HG02884 (cell line): ENCODE measurements at regions not wholly inside any gene's neighbourhood (a gene's known extent, or its start where the extent isn't known, plus 50 kb on each side); places are given as distances from the start of the nearest gene placed in this dataset.

Source experiments
- ATAC-seq: cut with Tn5 transposase; IDR thresholded peaks from one replicate; pipeline ENCODE4 v1.9.1; 2021; ENCODE audit warnings: mild to moderate bottlenecking, moderate library complexity; ENCODE audit not compliant: unreplicated experiment

DNA sequence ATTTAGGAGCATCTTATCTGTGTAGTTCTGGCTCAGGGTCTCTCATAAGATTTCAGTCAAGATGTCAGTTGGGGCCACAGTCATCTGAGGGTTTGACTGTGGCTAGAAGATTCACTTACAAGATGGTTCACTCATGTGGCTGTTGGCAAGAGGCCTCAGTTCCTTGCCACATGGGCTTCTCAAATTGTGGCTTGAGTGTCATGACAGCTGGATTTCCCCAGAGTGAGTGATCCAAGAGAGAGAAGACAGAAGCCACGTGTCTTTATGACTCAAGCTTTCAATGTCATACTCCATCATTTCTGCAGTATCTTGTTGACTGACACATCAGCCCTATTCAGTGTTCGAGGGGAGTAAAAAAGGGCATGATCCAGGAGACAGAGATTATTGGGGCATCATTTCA is 131.3 kb upstream of the AP1S2 start:
- no peak for ATAC-seq

DNA sequence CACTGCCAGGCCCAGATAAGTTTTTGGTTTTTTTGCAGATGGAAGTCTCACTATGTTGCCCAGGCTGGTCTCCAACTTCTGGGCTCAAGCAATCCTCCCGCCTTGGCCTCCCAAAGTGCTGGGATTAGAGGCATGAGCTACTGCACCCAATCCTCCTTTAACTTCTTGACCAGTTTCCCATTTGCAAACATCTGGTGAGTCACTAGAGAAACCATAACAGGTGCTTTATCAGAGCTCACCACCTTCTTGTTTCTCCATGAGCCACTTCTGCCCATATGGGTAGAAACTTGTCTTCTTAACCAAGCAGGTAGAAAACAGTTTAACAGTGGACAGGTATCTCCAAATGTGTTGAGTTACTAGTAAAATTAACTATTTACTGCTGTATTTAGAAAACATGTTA is 128.4 kb upstream of the AP1S2 start:
- no peak for ATAC-seq

DNA sequence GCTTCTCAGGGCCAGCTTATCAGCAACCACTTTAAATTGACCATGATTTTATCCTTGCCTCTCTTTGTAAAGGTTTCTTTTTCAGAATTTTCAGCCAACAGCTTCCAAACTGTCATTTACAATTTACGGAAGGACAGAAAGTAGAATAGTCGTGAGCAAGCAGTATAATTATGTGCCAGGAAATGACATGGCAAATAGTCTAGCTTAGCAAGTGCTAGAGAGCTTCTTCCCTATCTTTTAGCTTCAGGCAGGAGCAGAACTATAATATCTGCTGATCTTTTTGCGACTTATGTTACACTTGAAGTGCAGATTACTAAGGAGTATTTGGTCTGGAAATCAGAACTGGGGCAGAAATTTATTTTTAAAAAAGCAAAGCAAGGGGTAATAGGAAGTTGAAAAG is 123.0 kb upstream of the AP1S2 start:
- no peak for ATAC-seq

DNA sequence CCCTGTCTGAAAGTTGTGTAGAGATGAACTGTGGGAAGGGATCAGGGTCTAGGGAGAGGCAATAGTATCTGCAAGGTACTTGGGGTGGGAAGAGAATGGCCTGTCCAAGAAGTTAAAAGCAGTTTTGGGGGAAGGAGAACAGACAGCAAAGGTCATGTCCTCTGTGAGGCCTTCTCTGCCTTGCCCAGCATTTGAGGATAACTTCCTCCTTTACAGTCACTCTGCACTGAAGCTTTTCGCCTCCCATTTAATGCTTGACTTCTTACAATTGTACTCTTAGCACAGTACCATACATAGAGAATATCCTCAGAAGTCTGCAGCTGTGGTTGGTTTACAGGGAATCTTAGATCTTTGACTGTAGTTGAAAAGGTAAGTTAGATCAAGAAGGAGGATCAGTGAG is 121.8 kb upstream of the AP1S2 start:
- ATAC-seq, result no peak

DNA sequence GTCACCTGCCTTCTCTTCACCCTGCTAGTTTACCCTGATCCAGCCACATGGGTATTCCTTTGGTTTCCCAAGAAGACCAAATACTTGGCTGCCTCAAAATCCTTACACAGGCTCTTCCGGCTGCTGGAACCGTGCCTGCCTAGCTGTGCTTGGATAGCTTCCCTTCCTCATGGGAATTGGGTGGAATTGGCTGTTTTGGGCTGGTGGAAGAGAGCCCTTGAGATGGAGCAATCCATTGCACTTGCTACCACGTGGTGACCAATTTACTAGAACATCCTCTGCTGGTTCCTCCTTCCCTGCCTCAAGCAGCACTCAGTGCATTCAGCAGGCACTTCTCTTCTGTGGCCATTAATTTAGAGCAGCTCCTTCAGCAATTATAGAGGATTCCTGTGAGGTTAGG is 119.3 kb upstream of the AP1S2 start:
- no peak for ATAC-seq

DNA sequence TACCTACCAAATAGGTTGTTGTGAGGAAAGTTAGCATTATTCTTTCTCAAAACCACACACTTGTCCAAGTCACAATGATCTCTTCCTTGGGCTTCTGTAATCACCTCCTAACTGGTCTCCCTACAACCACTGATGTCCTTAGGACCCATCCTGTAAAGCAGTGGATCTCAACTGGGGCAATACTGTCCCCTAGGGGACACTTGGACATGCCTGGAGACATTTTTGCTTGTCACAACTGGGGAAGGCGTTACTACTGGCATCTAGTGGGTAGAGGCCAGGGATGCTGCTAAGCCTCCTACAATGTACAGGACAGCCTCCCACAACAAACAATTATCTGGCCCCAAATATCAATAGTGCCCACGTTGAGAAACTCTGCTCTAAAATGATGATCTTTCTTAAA is 118.7 kb upstream of the AP1S2 start:
- no peak for ATAC-seq

DNA sequence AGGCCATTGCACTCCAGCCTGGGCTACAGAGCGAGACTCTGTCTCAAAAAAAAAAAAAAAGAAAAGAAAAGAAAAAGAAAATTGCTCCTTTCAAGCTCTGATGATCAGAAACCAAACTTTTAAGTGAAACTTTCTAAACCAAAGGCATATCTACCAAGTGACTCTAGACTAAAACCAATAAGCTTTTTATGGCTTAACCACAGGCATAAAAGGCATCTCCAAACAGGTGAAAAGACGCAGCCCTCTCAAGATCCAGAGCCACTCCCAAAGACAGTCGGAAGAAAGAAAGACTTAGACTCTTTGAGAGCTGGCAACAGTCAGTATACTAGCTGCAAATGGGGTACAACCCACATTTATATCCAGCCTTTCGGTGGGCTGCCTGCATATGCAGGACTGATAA is 117.1 kb upstream of the AP1S2 start:
- ATAC-seq, result no peak

DNA sequence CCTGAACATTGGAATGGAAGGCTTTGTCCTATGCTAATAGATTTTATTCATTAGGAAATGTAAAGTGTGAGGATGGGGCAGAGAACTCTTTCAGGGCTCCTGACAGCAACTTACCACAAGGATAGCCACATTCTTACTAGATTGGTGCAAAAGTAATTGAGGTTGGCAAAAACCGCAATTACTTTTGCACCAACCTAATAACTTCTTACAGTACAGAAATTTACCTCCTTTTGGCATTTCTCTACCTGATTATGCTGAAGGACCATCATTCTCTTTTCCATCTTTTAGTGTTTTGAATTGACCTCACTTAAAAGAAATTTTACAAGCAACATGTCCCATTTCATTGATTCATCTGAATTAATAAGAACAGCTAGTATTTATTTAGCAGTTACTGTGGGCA is 109.2 kb upstream of the AP1S2 start:
- ATAC-seq, result no peak

DNA sequence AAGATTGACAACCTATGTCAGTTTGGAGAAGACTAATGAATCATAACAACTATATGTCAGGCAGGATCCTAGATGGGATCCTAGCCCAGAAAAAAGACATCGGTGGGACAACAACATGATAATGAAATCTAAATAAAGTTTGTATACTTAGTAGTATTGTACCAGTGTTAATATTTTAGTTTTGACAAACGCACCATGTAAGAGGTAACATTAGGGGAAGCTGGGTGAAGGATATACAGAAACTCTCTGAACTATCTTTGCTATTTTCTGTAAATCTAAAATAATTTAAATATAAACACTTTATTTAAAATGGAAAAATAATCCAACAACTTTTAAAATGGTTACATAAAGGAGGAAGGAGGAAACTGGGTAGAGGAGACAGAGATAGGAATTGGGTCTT is 105.6 kb upstream of the AP1S2 start:
- no peak for ATAC-seq

DNA sequence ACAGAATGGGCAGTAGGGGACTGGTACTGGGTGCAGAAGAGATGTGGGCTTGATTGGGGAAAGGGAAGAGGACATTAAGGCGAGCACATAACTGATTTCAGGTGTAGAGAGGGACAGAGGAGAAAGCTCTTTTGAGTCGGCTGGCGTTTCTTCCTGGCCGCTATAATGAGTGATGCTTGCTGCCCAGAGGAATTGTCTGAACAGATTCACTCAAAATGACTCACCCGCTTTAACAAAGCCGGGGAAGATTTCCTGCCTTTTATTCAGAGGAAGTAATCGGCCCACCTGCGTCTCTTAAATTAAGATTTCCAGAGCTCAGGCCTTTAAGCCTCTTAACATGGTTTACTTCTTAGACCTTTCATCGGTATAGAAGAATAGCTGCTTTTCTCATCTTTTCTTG is 102.1 kb upstream of the AP1S2 start:
- no peak for ATAC-seq

DNA sequence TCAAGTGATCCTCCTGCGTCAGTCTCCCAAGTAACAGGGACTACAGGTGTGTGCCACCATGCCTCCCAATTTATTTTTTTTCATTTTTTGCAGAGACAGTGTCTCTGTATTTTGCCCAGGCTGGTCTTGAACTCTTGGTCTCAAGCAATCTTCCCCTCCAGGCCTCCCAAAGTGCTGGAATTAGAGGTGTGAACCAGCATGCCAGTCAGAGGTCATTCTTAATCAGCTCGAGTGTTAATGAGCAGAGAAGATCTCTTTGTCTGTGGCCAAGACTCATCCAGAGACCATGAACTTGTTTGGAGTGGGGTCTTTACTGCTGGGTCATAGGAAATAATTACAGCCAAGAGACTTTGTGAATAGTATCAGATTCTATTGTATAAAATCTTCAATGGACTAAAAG is 99.2 kb upstream of the AP1S2 start:
- no peak for ATAC-seq

DNA sequence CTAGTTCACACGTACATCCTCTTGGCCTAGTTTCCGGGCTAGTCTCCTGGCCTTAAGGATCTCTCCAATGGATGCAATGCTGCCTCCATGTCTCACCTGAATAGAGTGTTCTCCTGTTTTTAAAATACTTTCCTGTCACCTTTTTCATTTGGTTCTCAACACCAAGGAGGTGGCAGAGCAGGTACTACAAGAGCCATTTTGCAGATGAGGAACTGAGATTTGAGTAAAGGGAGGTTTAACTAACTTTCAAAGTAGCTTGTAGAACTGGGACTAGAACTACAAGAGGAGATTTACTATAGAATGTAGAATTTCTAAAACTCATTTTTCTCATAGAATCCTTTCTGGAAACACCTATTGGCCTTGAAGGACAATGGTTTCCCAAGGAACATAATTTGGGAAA is 97.6 kb upstream of the AP1S2 start:
- no peak for ATAC-seq

DNA sequence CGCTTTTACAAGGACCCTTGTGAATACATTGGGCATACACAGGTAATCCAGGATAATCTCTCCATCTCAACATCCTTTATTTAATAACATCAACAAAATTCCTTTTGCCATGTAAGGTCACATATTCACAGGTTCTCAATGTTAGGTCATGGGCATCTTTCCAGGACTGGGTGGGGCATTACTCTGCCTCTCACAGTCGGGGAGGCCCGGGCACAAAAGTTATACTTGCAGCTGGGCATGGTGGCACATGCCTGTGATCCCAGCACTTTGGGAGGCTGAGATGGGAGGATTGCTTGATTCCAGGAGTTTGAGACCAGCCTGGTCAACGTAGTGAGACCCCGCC is 93.7 kb upstream of the AP1S2 start:
- ATAC-seq, result no peak

DNA sequence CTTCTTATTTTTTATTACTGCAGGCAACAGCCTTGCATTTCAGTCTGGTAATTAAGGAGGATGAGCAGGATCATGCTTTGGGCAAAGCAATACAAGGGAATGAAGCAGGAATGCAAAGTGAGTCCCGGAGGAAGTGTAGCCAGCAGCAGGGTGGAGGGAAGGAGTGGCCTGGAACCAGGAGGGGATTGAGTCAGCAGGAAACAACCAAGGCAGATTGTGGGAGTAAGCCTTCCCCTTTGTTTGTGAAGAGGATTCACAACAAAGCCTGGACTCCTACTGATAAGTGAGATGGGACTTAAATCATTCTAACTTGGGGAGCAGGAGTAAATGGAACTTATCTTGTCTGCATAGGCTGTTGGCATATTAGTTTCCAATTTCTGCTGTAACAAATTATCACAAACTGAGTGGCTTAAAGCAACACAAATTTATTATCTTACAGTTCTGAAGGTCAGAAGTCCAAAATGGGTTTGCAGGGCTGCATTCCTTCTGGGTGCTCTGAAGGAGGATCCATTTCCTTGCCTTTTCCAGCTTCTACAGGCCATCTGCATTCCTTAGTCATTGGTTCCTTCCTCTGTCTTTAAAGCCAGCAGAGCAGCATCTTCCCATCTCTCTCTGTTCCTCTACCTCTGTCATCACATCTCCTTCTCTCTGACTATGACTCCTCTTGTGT is 93.2 kb upstream of the AP1S2 start:
- ATAC-seq, result no peak

DNA sequence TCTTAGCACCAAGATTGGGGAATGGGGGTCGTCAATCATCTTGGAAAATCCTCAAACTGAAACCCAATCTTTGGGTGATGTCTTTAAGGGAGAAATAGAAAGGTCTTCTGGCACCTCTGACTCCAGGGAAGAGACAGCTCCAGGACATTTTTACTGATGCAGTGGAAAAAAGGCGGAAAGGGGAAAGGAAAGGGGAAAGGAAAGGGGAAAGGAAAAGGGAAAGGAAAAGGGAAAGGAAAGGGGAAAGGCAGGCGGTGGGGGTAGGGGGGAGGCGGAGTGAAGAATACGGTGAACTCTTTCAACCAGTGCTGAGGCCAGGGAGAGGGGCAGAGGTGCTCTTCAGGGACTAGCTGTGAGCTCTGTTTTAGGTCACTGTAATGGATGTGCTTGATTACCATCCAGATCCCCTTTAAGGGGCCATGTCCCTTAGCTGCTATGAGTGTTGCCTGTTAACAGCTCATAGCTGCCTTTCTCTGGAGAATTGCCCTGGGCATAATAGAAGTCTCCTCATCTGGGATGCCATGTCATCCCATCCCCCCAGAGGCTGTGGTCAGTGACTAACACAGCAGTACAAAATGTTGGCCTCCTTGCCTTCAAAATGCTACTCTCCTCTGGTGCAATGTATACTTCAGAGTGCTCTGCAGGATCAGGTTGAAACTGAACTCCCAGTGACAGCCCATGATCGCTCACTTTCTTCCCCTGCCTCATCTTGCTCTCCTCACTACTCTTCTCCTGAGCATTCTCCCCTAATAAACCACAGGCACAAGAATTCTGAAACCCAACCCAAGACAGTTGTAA is 92.4 kb upstream of the AP1S2 start:
- no peak for ATAC-seq

DNA sequence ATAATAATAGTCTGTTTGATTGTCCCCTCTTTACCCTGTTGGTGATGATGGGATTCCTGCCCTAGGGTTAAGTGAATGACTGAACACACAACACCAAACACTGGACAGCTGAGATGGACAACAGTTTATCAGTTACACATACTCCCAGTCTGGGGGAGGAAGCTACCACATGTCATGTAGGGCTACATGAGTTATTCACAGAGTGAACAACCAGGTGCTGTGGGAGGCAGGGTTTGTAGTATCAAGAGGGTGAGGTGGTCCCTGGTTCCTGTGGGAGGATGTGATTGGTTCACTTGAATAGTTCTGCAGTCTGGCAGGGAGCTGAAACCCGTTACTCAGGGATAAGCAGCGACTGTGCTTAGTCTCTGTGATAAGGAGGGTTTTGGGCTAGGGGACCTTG is 88.8 kb upstream of the AP1S2 start:
- no peak for ATAC-seq

DNA sequence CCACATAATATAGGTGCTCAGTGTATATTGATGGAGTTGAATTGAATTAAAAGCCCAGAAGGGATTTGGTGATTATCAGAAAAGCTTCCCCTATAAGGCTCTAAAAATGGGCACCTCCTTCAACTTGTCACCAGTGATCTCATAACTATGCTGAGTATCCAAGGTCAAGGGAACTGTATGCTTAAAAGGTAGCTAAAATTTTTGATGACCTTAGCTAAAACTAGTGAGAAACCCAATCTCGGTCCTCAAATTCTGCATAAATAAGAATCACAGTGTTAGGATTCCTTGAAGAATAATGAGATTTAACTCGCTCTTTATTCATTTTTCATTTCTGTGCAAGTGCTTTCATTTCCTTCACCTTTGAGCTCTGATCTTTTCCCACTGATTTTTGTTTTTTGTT is 87.7 kb upstream of the AP1S2 start:
- no peak for ATAC-seq

DNA sequence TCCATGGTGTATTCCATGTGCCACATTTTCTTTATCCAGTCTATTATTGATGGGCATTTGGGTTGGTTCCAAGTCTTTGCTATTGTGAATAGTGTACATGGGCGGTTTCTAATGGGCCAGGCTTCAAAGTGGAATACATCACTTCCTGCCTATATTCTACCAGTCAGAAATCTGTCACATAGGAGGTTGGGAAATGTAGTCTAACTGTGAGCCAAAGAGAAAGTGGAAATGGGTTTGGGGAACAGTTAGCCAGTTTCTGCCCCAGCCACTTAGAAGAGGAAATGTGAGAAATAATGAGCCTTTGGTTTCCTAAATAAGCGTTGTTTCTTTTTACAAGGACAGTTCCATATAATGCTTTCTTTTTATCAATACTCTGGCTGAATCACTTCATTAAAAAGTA is 85.1 kb upstream of the AP1S2 start:
- ATAC-seq, result no peak

DNA sequence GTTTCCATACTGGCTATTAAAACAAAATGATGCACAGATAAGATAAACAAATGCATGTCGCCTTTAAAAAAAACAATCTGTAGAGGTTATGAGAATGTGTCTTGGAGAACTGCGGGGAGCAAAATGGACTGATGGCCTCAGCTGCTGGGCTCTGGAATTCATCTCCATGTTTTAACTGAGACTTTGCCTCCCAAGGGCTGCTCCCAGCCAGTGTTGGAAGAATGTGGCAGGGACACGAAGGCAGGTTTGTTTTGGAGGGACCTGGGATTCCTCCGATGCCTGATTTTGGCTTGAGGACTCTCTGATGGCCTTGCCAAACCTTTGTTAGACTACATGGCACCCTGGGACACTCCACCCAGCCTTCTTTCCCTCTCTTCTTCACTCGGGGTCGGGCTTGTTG is 83.5 kb upstream of the AP1S2 start:
- no peak for ATAC-seq

DNA sequence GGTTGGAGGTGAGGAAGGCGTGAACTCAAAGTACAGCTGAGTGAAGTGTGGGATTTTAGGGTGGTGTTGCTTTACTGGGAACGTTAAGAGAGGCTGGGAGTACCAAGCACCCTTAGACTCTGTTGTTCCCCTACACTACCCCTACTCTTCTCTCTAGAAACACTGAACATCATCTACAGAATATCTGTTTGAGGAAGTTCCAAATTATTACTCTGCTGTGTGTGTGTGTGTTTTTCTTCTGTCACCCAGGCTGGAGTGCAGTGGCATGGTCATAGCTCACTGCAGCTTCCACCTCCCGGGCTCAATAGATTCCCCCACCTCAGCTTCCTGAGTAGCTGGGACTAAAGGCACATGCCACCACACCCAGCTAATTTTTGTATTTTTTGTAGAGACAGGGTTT is 76.7 kb upstream of the AP1S2 start:
- ATAC-seq, result no peak

DNA sequence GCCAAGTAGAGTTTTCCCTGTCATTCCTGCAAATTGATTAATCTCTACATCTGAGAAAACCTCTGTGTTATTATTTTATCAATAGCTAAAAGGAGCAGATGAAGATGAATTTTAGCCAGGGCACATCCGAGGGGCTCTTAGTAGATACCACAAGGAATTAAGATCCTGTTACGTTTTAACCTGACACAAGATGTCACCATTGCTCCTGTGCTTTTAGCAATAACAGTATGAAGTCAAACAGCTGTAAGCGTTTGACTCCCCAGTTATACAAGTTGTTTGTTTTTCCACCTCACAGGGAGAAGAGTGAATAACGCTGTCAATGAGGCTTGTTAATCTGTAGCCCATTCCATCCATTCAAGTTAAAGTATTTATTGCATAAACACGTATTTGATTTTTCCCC is 76.0 kb upstream of the AP1S2 start:
- ATAC-seq, result no peak

DNA sequence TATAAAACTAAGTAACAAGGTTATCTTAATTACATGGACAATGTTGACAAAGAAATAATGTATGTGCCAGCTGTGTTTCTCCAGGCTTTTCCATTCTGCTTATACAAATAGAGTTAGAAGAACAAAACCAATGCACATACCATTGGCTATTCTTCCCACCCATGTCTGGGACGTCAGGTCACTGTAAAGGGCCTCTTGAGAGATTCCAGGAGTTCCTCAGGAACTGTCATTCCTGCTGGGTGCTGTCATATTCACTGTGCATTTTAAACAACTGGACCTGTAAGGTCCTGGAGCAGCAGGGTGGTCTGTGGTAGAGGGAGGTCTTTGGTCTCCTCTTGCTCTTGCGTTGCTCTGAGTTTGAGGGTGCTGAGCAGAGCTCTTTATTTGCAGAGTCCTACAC is 74.6 kb upstream of the AP1S2 start:
- no peak for ATAC-seq

DNA sequence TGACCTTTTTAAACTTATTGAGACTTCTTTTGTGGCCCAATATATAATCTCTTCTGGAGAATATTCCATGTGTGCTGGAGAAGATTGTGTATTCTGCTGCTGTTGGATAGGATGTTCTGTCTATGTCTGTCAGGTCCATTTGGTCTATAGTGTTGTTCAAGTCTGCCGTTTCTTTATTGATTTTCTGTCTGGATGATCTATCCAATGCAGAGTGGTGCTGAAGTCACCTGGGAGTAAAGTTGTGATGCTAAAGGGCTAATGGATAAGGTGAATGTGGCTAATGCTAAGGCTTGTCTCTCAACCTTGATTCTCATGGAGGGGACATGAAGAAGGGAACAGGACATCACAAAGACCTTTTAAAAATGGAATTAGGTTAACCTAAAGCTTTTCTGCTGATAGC is 72.0 kb upstream of the AP1S2 start:
- ATAC-seq, result no peak
